ENCODE measurements at regions not wholly inside any gene's neighbourhood (a gene's known extent, or its start where the extent isn't known, plus 50 kb on each side); places are given as distances from the start of the nearest gene placed in this dataset.

GRCh38 chr13:105139048-105139379 is 1396.4 kb downstream of the EFNB2 start:
- peaks cover 26% of the 10 kb centered on the region; the same call in 1 of the 2 replicates for H3K4me1 Mint-ChIP-seq (ENCODE audit: low read depth)
- DNase-seq: no peak
- peak overlapping the region; percentile 96; the same call in 1 of the 2 replicates for H3K4me3 Mint-ChIP-seq
- H3K27me3 Mint-ChIP-seq (ENCODE audit: insufficient read depth): no peaks in the 10 kb centered on the region
- H3K27ac Mint-ChIP-seq: 0 out of 2 replicates have a peak overlapping the region, but pooled peaks have one; percentile 94
- H3K36me3 Mint-ChIP-seq (ENCODE audit: low read depth): no peaks in the 10 kb centered on the region
- no peaks in the 10 kb centered on the region for H3K9me3 Mint-ChIP-seq
- TF ChIP-seq CTCF (IDR thresholded peaks at IDR 0.05): no peak

- no peak overlapping the region for H3K4me3 Mint-ChIP-seq
- TF ChIP-seq CTCF (IDR thresholded peaks at IDR 0.05): no peak
- no peaks in the 10 kb centered on the region for H3K9me3 Mint-ChIP-seq
- no peak overlapping the region for H3K27ac Mint-ChIP-seq
- no peaks in the 10 kb centered on the region for H3K27me3 Mint-ChIP-seq (ENCODE audit: insufficient read depth)
- DNase-seq: no peak
- H3K36me3 Mint-ChIP-seq (ENCODE audit: low read depth): no peaks in the 10 kb centered on the region
- peaks cover 33% of the 10 kb centered on the region; the same call in 1 of the 2 replicates for H3K4me1 Mint-ChIP-seq (ENCODE audit: low read depth)
Observed at GRCh38 chr13:105135852-105136615, 1399.4 kb downstream of the EFNB2 start.

- H3K4me1 Mint-ChIP-seq (ENCODE audit: low read depth): peaks cover 24% of the 10 kb centered on the region; the same call in 1 of the 2 replicates
Observed at GRCh38 chr13:105127732-105128131, 1407.7 kb downstream of the EFNB2 start.

GRCh38 chr13:105121221-105121620 is 1414.2 kb downstream of the EFNB2 start:
- TF ChIP-seq CTCF (IDR thresholded peaks at IDR 0.05): no peak
- no peak for DNase-seq
- peaks cover 3% of the 10 kb centered on the region; the same call in 1 of the 2 replicates for H3K27me3 Mint-ChIP-seq (ENCODE audit: insufficient read depth)

More at GRCh38 chr13:105127732-105128131, 1407.7 kb downstream of the EFNB2 start:
- Mint-ChIP-seq H3K36me3 (ENCODE audit: low read depth) (no peaks in the 10 kb centered on the region), H3K27ac (no peak overlapping the region), H3K27me3 (ENCODE audit: insufficient read depth) (no peaks in the 10 kb centered on the region), H3K9me3 (no peaks in the 10 kb centered on the region), H3K4me3 (peak overlapping the region; percentile 5; the same call in 1 of the 2 replicates)
- no peak for DNase-seq
- no peak for TF ChIP-seq CTCF (IDR thresholded peaks at IDR 0.05)

GRCh38 chr13:105118426-105118985 is 1417.0 kb downstream of the EFNB2 start:
- peaks cover 7% of the 10 kb centered on the region; the same call in 1 of the 2 replicates for H3K36me3 Mint-ChIP-seq (ENCODE audit: low read depth)
- H3K4me1 Mint-ChIP-seq (ENCODE audit: low read depth): no peaks in the 10 kb centered on the region; the same call in 1 of the 2 replicates
- peaks cover 16% of the 10 kb centered on the region for H3K9me3 Mint-ChIP-seq

More at GRCh38 chr13:105121221-105121620, 1414.2 kb downstream of the EFNB2 start:
- peaks cover 7% of the 10 kb centered on the region; the same call in 1 of the 2 replicates for H3K36me3 Mint-ChIP-seq (ENCODE audit: low read depth)
- H3K4me3 Mint-ChIP-seq: no peak overlapping the region
- peaks cover 8% of the 10 kb centered on the region for H3K9me3 Mint-ChIP-seq
- H3K27ac Mint-ChIP-seq: no peak overlapping the region
- no peaks in the 10 kb centered on the region; the same call in 1 of the 2 replicates for H3K4me1 Mint-ChIP-seq (ENCODE audit: low read depth)

More at GRCh38 chr13:105118426-105118985, 1417.0 kb downstream of the EFNB2 start:
- DNase-seq: no peak
- Mint-ChIP-seq H3K27me3 (ENCODE audit: insufficient read depth) (peaks cover 3% of the 10 kb centered on the region; the same call in 1 of the 2 replicates), H3K4me3 (no peak overlapping the region), H3K27ac (no peak overlapping the region)
- no peak for TF ChIP-seq CTCF (IDR thresholded peaks at IDR 0.05)
